Hepatocyte (in vitro differentiated cells): ENCODE measurements at regions not wholly inside any gene's neighbourhood (a gene's known extent, or its start where the extent isn't known, plus 50 kb on each side); places are given as distances from the start of the nearest gene placed in this dataset.

ENCODE experiments used
- EZH2 ChIP-seq: fragments of 200-600 bp; sonication (generic); IDR thresholded peaks from 2 replicates; pipeline ENCODE4 v1.6.1; 2016; ENCODE audit warnings: antibody characterized with exemption, mild to moderate bottlenecking, borderline replicate concordance
- EZH2phosphoT487 ChIP-seq: fragments of 200-600 bp; sonication (generic); IDR thresholded peaks from one replicate; pipeline ENCODE4 v1.6.1; 2018; ENCODE audit warnings: antibody characterized with exemption, mild to moderate bottlenecking, low read depth, moderate library complexity; ENCODE audit not compliant: unreplicated experiment, severe bottlenecking
- TF ChIP-seq, protein P1 (sequence below): fragments of 200-600 bp; sonication (generic); IDR thresholded peaks from 2 replicates; pipeline ENCODE4 v1.5.1; 2016; ENCODE audit warnings: antibody characterized with exemption, mild to moderate bottlenecking; ENCODE audit not compliant: poor library complexity

DNA sequence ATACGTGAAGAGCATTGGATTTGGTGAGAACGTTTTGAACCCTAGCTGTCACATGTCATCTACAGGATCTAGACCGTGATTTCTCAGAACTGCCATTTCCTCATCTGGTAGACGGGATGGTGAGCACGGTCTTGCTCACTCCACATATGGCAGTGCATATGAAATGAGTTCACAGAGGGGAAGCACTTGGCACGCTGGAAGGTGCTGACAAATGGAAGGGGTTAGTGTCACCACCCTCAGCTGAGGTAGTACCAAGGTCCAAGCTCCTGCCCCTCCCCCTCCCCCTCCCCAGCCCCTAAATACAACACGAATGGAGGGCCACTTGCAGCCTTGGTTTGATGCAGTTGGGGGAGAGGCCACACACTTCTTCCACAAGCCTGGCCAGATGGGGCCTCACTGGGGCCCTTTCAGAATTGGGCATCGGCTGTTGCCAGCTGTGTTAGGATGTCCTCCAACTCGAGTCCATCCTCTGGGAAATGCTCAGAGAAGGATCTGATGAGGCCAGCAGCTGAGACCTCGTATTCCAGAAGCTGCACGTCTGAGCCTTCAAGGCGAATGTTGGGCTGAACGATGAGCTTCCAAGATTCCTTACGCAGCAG, 322.4 kb downstream of the ANXA1 start:
- TF ChIP-seq, protein P1, sequence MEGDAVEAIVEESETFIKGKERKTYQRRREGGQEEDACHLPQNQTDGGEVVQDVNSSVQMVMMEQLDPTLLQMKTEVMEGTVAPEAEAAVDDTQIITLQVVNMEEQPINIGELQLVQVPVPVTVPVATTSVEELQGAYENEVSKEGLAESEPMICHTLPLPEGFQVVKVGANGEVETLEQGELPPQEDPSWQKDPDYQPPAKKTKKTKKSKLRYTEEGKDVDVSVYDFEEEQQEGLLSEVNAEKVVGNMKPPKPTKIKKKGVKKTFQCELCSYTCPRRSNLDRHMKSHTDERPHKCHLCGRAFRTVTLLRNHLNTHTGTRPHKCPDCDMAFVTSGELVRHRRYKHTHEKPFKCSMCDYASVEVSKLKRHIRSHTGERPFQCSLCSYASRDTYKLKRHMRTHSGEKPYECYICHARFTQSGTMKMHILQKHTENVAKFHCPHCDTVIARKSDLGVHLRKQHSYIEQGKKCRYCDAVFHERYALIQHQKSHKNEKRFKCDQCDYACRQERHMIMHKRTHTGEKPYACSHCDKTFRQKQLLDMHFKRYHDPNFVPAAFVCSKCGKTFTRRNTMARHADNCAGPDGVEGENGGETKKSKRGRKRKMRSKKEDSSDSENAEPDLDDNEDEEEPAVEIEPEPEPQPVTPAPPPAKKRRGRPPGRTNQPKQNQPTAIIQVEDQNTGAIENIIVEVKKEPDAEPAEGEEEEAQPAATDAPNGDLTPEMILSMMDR: no peak
- TF ChIP-seq EZH2phosphoT487: no peak
- no peak for TF ChIP-seq EZH2
